GM21423 (cell line): ENCODE measurements at regions not wholly inside any gene's neighbourhood (a gene's known extent, or its start where the extent isn't known, plus 50 kb on each side); places are given as distances from the start of the nearest gene placed in this dataset.
"Not testable (repeated sequence)": the region's sequence is repeated elsewhere in the genome, so short reads cannot be mapped to it uniquely, and the experiment has no call there.

ENCODE experiments used
- ATAC-seq: cut with Tn5 transposase; IDR thresholded peaks from one replicate; pipeline ENCODE4 v1.9.1; 2021; ENCODE audit warnings: mild to moderate bottlenecking, moderate library complexity; ENCODE audit not compliant: unreplicated experiment

DNA sequence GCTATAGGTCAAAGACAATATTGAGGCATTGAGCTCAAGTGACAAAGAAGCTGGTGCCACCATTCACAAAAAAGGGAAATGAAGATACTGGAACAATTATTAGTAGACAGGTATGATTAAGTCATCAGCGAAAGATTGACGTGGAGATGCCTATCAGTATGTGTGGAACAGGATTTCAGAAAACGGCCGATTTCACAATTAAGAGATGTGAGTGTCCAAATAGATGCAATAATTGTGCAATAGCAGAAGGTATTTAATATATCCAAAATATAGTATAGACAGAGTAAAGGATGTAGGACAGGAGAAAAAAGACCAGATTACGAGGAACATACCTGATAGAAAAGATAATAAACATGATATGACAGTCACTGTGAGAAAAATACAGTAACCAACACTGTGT lies 433.1 kb downstream of the C12orf50 start:
- no peak for ATAC-seq

DNA sequence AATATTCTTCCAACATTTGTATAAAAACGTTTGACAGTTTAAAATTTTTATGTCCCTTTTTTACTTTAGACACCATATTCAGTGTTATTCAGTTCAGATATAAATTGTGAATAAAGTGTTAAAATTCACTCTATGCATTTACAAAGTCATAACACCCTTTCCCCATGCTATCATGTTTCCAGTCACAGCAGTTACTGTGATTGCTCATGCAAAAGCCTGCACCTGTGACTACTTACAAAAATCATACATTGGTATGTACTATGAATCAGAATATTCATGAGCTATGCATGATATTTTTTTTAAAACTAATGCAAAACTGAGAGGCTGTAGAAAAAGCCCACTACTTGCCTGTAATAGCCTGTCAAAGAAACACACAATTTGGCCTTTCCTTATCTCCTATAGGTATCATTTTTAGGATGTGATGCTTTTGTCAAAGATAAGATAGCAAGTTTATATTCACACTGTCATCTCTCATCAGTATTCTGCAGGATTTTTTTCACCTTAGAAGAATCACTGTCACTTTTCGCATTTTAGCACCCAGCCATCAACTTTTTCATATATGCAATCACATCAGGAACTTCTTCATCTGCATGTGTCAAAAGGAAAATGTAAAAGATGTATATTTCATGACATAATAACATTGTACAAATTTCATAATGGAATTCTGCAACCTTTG lies 443.2 kb downstream of the C12orf50 start:
- ATAC-seq: no peak

DNA sequence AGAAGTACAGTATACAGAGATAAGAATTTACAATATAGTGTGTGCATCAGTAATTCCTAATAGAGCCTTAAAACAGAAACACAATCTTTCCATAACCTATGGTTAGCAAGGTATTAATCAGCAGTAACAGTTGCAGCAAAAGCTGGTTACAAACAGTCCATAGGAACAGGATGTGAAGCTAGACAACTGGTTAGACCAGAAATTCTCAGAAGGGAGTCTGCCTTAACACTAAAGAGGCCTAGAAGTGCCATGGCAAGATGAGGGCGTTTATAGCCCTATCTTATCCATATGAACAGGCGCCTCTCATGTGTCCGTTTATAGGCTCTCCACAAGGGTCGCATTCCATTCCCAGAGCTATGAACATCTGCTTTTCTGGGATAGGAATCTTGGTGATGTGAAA lies 450.1 kb downstream of the C12orf50 start:
- not testable (repeated sequence) for ATAC-seq

DNA sequence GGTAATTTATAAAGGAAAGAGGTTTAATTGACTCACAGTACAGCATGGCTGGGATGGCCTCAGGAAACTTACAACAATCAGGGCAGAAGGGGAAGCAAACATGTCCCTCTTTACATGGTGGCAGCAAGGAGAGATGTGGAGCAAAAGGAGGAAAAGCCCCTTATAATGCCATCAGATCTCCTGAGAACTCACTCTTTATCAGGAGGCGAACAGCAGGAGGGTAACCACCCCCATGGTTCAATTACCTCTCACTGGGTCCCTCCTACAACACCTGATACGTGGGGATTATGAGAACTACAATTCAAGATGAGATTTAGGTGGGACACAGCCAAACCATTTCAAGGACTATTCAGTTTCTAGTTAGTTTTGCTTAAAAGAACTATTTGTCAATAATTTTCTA lies 453.3 kb downstream of the C12orf50 start:
- ATAC-seq: no peak

DNA sequence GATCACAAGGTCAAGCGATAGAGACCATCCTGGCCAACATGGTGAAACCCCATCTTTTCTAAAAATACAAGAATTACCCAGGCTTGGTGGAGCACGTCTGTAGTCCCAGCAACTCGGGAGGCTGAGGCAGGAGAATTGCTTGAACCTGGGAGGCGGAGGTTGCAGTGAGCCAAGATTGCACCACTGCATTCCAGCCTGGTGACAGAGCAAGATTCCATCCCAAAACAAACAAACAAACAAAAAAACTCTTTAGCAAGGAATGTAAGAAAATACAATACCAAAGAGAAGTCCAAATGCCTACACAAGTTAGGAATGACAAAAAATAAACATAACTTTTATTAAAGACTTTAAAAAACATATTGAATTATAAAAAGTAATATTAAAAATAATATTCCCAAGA lies 462.3 kb downstream of the C12orf50 start:
- ATAC-seq: not testable (repeated sequence)

DNA sequence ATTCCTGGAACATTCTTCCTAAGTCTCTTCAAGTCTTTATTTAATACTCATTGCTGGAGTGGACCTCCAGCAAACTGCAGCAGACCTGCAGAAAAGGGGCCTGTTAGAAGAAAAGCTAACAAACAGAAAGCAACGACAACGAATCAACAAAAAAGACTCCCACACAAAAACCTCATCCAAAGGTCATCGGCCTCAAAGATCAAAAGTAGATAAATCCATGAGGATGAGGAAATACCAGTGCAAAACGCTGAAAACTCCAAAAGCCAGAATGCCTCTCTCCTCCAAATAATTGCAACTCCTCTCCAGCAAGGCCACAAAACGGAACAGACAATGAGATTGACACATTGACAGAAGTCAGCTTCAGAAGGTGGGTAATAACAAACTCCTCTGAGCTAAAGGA lies 472.2 kb downstream of the C12orf50 start:
- ATAC-seq: no peak

DNA sequence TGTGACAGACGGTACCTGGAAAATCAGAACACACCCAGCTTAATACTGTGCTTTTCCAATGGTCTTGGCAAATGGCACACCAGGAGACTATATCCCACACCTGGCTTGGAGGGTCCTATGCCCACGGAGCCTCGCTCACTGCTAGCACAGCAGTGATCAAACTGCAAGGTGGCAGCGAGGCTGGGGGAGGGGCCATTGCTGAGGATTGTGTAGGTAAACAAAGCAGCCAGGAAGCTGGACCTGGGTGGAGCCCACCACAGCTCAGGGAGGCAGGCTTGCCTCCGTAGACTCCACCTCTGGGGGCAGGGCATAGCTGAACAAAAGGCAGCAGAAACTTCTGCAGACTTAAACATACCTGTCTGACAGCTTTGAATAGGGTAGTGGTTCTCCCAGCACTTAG lies 498.0 kb downstream of the C12orf50 start:
- ATAC-seq: not testable (repeated sequence)

DNA sequence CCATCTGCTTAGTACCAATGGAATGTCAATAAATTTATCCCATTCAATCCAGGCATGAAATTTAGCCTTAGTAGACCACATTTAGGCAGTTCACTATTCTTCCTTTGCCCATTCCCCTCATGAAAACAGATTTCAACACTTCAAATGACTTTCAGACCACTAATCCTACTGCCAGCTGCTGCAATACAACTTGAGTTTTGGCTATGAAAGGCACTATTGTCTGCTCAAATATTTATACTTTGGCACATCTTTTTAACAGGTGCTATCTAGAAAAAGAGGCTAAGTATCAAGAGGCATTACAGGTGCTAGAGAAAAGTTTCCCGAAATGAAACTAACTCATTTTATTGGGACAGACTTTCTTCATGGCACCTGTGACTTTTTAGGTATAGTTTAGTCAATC lies 499.8 kb downstream of the C12orf50 start:
- ATAC-seq: no peak

DNA sequence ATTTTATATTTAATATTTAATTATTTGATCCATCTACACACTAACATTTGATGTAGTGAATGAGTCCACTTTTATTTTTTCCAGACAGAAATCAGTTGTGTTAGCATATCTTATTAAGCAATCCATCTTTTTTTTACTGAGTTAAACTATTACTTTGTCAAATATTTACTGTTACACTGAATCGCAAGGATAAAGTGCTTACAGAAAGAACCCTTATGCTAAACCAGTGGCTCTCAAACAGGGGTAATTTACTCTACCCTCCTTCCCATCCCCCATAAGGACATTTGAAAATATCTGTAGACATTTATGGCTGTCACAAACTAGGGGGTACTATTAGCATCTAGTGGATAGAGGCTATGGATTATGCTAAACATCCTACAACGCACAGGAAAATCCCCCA lies 508.2 kb downstream of the C12orf50 start:
- no peak for ATAC-seq

DNA sequence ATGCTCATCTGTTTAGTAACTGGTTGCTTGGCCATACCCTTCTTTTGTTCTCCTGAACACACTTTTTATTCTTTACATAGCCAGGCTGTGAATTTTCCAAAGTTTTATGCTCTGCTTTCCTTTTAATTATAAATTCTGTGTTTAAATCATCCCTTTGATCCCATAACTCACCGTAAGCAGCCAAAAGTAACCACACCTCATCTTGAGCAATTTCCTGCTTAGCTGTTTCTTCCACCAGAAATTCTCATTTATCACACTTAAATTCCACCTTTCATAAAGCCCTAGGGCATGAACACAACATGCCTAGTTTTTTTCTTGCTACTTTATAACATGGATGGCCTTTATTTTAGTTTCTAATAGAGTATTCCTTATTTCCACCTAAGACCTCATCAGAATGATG lies 510.7 kb downstream of the C12orf50 start:
- no peak for ATAC-seq

DNA sequence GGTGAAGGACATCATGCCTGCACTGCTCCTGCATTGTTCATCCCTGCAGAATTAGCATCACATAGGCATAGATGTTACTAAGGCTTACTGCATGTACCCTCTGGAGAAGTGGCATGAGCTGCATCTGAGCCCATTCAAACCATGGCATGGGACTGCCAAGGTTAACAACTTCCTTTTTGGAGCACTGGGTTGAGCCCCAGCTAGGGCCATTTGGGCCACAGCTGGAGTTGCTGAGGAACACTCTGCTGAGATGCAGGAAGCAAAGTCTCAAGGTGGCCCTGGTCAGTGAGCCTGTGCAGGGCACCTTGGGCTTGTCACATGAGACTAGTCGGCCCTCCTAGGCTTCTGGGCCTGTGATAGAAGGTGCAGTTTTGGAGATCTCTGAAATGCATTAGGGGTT lies 511.2 kb downstream of the C12orf50 start:
- ATAC-seq: no peak

DNA sequence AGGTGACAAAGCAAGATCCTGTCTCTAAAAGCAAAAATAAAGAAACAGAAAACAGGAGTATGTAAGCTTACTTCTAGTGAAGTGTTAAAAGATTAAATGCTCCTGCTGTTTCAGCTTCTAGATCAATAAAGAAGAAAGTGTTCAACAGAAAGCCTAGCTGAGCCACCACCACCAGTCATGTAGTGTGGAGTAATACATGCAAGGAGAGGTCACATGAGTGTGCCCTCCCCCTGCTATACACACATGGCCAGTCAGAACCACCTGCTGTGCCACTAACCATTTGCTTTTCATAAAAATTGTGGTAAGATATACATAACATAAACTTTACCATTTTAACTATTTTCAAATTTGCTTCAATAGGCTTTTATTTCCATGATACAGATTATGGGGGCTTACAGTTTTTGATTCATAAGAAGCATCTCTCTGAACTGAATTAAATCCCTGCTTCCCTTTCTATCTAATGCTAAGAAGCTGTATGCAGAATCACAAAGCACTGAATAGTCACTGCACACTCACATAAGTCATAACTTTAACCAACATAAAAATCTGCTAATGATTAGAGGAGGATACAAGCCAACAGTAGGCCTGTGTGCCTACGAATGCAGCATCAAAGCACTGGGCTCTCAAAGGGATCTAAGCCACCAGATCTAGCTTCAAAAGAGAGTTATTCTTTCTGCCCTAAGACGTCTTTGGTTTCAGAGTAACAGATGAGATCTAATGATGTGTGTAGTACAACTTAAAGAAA lies 515.5 kb downstream of the C12orf50 start:
- ATAC-seq: no peak

DNA sequence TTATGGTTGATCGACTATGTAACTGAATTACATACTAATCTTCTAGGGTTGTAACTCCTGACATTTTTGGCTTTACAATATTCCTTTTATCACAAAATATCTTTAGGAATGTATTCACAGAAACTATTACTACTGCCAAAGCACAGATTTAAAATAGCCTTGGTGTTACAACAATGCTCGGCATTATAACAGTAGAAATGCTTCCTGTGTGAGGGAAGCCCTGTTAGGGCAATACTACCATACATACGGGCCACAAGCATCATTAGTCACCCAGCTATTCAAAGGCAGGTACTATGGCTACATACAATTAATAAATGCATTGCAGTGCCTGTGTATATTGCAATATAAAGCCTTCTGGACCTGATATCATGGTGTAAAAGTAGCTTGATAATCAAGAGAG lies 517.8 kb downstream of the C12orf50 start:
- ATAC-seq: no peak

DNA sequence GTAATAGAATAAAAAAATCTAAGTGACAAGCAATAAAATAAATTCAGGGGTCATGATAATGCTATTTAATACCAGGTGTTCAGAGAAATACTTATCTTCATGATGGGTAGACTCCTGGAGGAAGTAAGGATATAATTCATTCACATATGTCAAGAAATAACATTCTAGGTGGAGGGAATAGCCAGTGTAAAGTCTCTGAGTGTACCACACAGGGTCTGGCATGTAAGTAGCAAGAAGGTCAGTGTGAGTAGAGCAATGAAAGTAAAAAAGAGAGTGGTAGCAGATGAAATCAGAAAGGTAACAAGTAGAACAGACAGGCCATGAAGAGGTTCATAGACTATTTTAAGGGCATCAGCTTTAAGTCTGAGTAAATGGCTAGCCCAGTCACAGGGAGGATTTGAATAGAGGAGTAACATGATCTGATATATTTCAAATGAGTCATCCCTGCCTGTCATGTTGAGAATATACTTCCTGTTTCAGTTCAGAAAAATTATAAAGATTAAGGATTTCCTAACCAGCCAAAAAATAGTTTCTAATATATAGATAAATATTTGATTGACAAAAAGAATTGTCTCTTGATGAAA lies 519.9 kb downstream of the C12orf50 start:
- no peak for ATAC-seq

DNA sequence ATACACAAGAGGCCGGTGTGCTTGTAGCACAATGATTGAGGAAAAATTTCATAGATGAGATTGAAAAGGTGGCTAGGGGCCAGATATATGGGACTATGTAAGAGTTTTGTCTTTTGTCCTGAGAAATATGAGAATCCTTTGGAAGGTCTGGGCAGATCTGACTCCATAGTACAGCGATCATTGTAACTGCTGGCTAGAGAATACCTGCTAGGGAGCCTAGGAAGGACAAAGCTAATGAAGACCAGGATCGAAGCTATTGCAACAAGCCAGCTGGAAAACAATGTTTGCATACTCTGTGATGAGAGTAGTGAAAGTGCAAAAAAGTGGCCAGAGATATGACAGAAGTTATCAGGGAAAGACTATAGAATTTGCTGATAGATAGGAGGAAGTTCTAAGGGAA lies 537.6 kb downstream of the C12orf50 start:
- no peak for ATAC-seq

DNA sequence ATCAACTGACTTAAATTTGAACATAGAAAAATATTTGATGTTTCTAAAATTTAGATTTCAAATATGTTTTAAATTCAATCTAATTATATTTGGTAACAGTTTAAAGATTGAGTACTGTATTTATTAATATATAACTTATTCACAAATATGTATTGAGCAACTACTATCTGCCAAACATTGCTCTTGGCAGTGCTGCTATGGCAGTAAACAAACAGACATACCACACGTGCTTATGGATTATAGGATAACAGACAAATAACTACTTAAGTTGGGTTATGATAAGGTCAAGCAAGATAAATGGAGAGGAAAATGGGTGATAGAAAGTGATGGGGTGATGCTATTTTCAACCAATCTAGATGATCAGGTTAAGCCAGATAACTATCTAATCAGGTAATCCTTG lies 538.1 kb downstream of the C12orf50 start:
- ATAC-seq: no peak

DNA sequence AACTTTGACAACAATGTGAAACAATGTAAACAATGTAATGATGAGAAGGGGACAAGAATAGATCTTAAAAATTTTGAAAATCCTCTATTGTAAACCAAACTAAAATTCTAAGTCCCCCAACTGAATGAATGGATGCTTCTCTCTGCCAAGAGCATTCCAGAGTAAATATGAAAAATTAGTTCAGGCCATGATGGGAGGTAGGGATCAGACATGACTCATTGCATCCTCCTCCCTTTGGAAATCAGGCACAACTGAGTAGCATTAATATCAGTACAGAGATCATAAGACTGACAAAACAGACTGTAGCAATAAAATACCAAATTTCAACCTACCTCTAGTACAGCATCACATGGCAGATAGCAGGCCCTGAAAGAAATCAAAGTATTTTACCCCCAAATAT lies 559.9 kb downstream of the C12orf50 start:
- no peak for ATAC-seq

DNA sequence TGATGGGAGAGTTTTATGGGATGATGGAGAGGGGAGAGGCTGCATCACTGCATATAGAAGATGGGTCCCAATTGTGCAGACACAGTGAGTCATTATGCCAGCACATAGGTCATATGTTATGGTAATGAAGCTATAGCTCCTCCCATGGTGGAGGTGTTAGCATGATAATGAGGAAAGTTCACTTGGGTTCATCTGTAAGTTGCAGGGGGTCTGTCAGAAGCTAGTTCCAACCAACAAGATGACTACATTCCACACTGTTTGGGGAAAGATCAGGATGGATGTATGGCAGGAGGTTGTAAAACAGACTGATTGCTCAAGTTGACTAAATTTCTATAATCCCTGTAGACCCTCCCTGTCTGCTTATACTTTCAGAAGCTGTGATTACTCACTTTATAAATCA lies 561.3 kb downstream of the C12orf50 start:
- ATAC-seq: no peak

DNA sequence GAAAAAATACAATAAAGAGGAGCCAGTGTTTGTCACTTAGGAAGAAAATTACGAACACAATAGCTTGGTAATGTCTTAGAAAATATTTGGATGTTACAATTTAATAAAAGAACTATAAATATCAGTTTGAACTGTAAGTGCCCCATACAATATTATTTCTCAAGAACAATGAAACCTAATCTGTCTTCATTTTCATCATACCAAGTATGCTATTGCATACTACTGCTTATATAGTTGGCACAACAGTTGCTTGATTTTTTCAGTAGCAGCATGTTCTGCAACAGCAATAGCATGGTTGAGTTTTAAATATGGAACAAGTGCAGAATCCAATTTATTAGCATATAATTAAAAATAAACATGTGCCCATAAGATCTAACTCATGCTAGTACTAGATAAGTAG lies 564.6 kb downstream of the C12orf50 start:
- no peak for ATAC-seq

DNA sequence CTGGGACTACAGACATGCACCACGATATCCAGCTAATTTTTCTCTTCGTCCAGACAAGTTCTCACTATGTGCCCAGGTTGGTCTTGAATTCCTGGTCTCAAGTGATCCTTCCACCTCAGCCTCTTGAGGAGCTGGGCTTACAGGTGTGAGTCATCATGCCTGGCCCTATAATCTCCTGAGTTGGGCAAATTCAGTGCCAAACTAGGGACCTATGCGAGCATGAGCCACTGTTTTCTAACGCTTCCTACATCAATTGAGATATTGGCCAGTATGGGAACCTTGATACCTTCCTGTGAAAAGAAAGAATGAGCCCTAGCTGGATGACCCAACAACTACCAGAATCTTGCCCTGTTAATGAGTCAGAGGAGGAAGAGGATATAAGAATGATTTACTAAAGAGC lies 585.2 kb downstream of the C12orf50 start:
- ATAC-seq: no peak

DNA sequence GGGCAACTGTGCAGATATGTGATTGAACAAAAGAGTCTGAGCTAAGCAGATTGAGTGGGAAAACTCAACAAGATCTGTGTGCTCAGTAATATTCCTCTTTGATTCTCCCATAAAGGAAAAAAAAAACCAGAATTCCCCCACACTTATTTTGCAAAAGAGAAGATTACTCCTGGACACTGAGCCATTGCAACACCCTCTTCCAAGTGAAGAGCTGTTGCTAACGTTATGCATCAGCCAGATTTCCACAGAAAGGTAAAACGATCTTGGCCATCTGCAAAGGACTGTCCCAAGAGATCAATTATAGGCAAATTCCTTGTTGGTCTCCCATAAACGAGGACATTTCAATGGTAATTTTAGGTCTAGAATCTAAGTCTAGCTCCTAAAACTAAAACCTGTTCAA lies 587.7 kb downstream of the C12orf50 start:
- ATAC-seq: no peak
